ENCODE measurements at regions not wholly inside any gene's neighbourhood (a gene's known extent, or its start where the extent isn't known, plus 50 kb on each side); places are given as distances from the start of the nearest gene placed in this dataset.

- no peak for DNase-seq (ENCODE audit: low read depth)
Measured at GRCh38 chr15:95449230-95449628, 881.3 kb upstream of the NR2F2 start.

- DNase-seq (ENCODE audit: low read depth): no peak
Measured at GRCh38 chr15:95450413-95450812, 880.1 kb upstream of the NR2F2 start.

GRCh38 chr15:95451938-95452337, 878.6 kb upstream of the NR2F2 start:
- DNase-seq (ENCODE audit: low read depth): no peak

GRCh38 chr15:95454403-95455262, 875.9 kb upstream of the NR2F2 start:
- DNase-seq (ENCODE audit: low read depth): no peak

- no peak for DNase-seq (ENCODE audit: low read depth)
Measured at GRCh38 chr15:95457520-95457919, 873.0 kb upstream of the NR2F2 start.

- DNase-seq (ENCODE audit: low read depth): no peak
Measured at GRCh38 chr15:95458721-95459120, 871.8 kb upstream of the NR2F2 start.

- DNase-seq (ENCODE audit: low read depth): no peak
Measured at GRCh38 chr15:95459273-95459672, 871.2 kb upstream of the NR2F2 start.

GRCh38 chr15:95464509-95464908, 866.0 kb upstream of the NR2F2 start:
- DNase-seq (ENCODE audit: low read depth): no peak

- no peak for DNase-seq (ENCODE audit: low read depth)
Measured at GRCh38 chr15:95468820-95469219, 861.7 kb upstream of the NR2F2 start.

GRCh38 chr15:95469496-95470000, 861.0 kb upstream of the NR2F2 start:
- no peak for DNase-seq (ENCODE audit: low read depth)

- no peak for DNase-seq (ENCODE audit: low read depth)
Measured at GRCh38 chr15:95470529-95470928, 860.0 kb upstream of the NR2F2 start.

GRCh38 chr15:95470997-95471689, 859.4 kb upstream of the NR2F2 start:
- DNase-seq (ENCODE audit: low read depth): no peak

GRCh38 chr15:95471690-95472086, 858.8 kb upstream of the NR2F2 start:
- DNase-seq (ENCODE audit: low read depth): no peak

GRCh38 chr15:95475067-95475466, 855.4 kb upstream of the NR2F2 start:
- DNase-seq (ENCODE audit: low read depth): no peak

- no peak for DNase-seq (ENCODE audit: low read depth)
Measured at GRCh38 chr15:95479308-95479707, 851.2 kb upstream of the NR2F2 start.

- no peak for DNase-seq (ENCODE audit: low read depth)
Measured at GRCh38 chr15:95485367-95485766, 845.1 kb upstream of the NR2F2 start.

GRCh38 chr15:95486224-95486623, 844.3 kb upstream of the NR2F2 start:
- no peak for DNase-seq (ENCODE audit: low read depth)

GRCh38 chr15:95489103-95489502, 841.4 kb upstream of the NR2F2 start:
- DNase-seq (ENCODE audit: low read depth): no peak

- no peak for DNase-seq (ENCODE audit: low read depth)
Measured at GRCh38 chr15:95492388-95493070, 838.0 kb upstream of the NR2F2 start.

GRCh38 chr15:95494971-95495541, 835.4 kb upstream of the NR2F2 start:
- DNase-seq (ENCODE audit: low read depth): no peak

- DNase-seq (ENCODE audit: low read depth): no peak
Measured at GRCh38 chr15:95497634-95498033, 832.9 kb upstream of the NR2F2 start.

GRCh38 chr15:95498961-95499360, 831.5 kb upstream of the NR2F2 start:
- DNase-seq (ENCODE audit: low read depth): no peak
